Adrenal gland (tissue), 9 donors: ENCODE measurements at regions not wholly inside any gene's neighbourhood (a gene's known extent, or its start where the extent isn't known, plus 50 kb on each side); places are given as distances from the start of the nearest gene placed in this dataset.

Experiments
- DNase-seq, 7 donors: peaks; one replicate each; pipeline ENCODE4 v3.0.0-alpha.2; 2019 to 2020
- H3K27ac ChIP-seq, 5 donors: fragments of 200-600 bp; sonication (generic) in 4 of 5; 1 replicate in 3 of 5; 2 replicates in 2 of 5; pipeline versions ENCODE4 v1.5.1 to v1.8.0; 2016 to 2020; ENCODE audit warnings: mild to moderate bottlenecking in 1 of 5
- H3K27me3 ChIP-seq: fragments of 200-600 bp; 2 replicates; pipeline ENCODE4 v1.8.0; 2021
- H3K36me3 ChIP-seq, 2 donors: fragments of 200-600 bp; replicated peaks in 1 of 2; 1 replicate in 1 of 2; 2 replicates in 1 of 2; pipeline versions ENCODE4 v1.5.1 to v1.8.0; 2018 to 2022
- H3K4me1 ChIP-seq, 2 donors: fragments of 200-600 bp; replicated peaks in 1 of 2; 1 replicate in 1 of 2; 2 replicates in 1 of 2; pipeline versions ENCODE4 v1.5.1 to v1.8.0; 2018 to 2021
- H3K4me3 ChIP-seq, 4 donors: fragments of 200-600 bp; sonication (generic) in 3 of 4; one replicate each; pipeline ENCODE4 v1.5.1; 2016 to 2018
- H3K9me3 ChIP-seq, 3 donors: fragments of 200-600 bp; sonication (generic) in 1 of 3; replicated peaks in 1 of 3; 1 replicate in 2 of 3; 2 replicates in 1 of 3; pipeline versions ENCODE4 v1.5.1 to v1.8.0; 2016 to 2021
- POLR2A ChIP-seq, 2 donors: fragments of 450-650 bp; IDR thresholded peaks; one replicate each; pipeline ENCODE4 v1.6.1; 2017; ENCODE audit warnings: antibody characterized with exemption in 2 of 2, mild to moderate bottlenecking in 2 of 2, moderate library complexity in 1 of 2
- WGBS, 4 donors: extraction: QIAGEN DNeasy Blood & Tissue Kit in 2 of 4; methylation state at CpG; one replicate each; pipeline versions ENCODE4 v1.1.5 to v1.1.7; 2013 to 2017; 5-methylcytosine and 5-hydroxymethylcytosine counted together
- intact Hi-C, 2 donors: fragments of 100-400 bp; cut with DNase I; formaldehyde crosslinking; loops; one replicate each; pipeline versions ENCODE4 v1.14.1 to v1.15.0; 2022 to 2023
- TF ChIP-seq, protein P1 (sequence below), 6 experiments: fragments of 450-650 bp in 4 of 6; fragments of 200-600 bp in 2 of 6; sonication (generic) in 1 of 6; IDR thresholded peaks; 1 replicate in 5 of 6; 2 replicates in 1 of 6; pipeline versions ENCODE4 v1.5.1 to v1.8.0; 2016 to 2021; ENCODE audit warnings: antibody characterized with exemption in 6 of 6, mild to moderate bottlenecking in 2 of 6, moderate library complexity in 1 of 6
- donor health status: healthy with polysubstance abuse.
- donor health status: Bipolar disorder and iron deficiency.
- donor health status: DM: yes; HTN: yes; CAD: no.
- donor health status: DM: no; HTN: no; CAD: no.
- donor health status: DM: no; HTN: no; CAD: no.

GRCh38 chr7:93043385-93043985 lies 74.3 kb downstream of the SAMD9 start:
- TF ChIP-seq, protein P1, sequence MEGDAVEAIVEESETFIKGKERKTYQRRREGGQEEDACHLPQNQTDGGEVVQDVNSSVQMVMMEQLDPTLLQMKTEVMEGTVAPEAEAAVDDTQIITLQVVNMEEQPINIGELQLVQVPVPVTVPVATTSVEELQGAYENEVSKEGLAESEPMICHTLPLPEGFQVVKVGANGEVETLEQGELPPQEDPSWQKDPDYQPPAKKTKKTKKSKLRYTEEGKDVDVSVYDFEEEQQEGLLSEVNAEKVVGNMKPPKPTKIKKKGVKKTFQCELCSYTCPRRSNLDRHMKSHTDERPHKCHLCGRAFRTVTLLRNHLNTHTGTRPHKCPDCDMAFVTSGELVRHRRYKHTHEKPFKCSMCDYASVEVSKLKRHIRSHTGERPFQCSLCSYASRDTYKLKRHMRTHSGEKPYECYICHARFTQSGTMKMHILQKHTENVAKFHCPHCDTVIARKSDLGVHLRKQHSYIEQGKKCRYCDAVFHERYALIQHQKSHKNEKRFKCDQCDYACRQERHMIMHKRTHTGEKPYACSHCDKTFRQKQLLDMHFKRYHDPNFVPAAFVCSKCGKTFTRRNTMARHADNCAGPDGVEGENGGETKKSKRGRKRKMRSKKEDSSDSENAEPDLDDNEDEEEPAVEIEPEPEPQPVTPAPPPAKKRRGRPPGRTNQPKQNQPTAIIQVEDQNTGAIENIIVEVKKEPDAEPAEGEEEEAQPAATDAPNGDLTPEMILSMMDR (IDR thresholded peaks at IDR 0.05), result no peak
- 32 to 55% (median 41%) methylated on average over 5 to 28 of the region's 28 CpGs for WGBS, 4 donors
- no peaks in the 10 kb centered on the region for H3K36me3 ChIP-seq
- no peaks in the 10 kb centered on the region for H3K9me3 ChIP-seq
- no peak overlapping the region for H3K27ac ChIP-seq
- H3K27me3 ChIP-seq, result no peaks in the 10 kb centered on the region
- DNase-seq, result no peak
- no peak overlapping the region for H3K4me3 ChIP-seq
- intact Hi-C loops, result no loop called here
- no peaks in the 10 kb centered on the region for H3K4me1 ChIP-seq

- H3K36me3 ChIP-seq, result no peaks in the 10 kb centered on the region
- no peak overlapping the region for H3K4me3 ChIP-seq
- DNase-seq, result no peak
- no peak overlapping the region for H3K27ac ChIP-seq
- WGBS, 4 donors, result 82 to 95% (median 88%) methylated on average over 4 to 10 of the region's 10 CpGs
- no peaks in the 10 kb centered on the region for H3K4me1 ChIP-seq
- H3K9me3 ChIP-seq, result no peaks in the 10 kb centered on the region
- intact Hi-C loops, result no loop called here
- no peaks in the 10 kb centered on the region for H3K27me3 ChIP-seq
- TF ChIP-seq, protein P1 (IDR thresholded peaks at IDR 0.05), result no peak
- TF ChIP-seq POLR2A (IDR thresholded peaks at IDR 0.05), result no peak
Measured at GRCh38 chr7:93040355-93040754, 77.4 kb downstream of the SAMD9 start.

DNA sequence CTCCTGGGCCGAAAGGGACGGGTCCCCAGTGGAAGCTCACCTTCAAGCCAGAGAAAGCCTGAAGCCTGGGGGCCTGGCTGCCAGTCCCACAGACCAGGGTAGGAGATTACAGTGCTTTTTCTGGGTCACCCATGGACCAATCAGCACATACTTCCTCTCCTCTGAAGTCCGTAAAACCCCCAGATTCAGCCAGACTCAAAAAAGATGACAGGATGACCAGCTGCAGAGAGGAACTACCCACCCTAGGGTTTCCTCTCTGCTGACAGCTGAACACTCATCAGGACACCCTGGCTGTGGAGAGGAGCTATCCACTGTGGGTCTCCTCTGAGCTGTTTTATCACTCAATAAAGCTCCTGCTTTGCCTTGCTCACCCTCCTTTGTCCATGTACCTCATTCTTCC lies 78.0 kb downstream of the SAMD9 start:
- no peak overlapping the region for H3K4me3 ChIP-seq
- no peak overlapping the region for H3K27ac ChIP-seq
- TF ChIP-seq, protein P1 (IDR thresholded peaks at IDR 0.05), result no peak
- no peak for TF ChIP-seq POLR2A (IDR thresholded peaks at IDR 0.05)
- intact Hi-C loops, result no loop called here
- no peaks in the 10 kb centered on the region for H3K9me3 ChIP-seq
- 70 to 77% (median 76%) methylated on average over 2 to 3 of the region's 3 CpGs for WGBS, 4 donors
- no peaks in the 10 kb centered on the region for H3K27me3 ChIP-seq
- H3K4me1 ChIP-seq, result no peaks in the 10 kb centered on the region
- H3K36me3 ChIP-seq, result no peaks in the 10 kb centered on the region
- no peak for DNase-seq

GRCh38 chr7:93039282-93039681 lies 78.5 kb downstream of the SAMD9 start:
- Histone ChIP-seq H3K4me3 (no peak overlapping the region), H3K9me3 (no peaks in the 10 kb centered on the region), H3K36me3 (no peaks in the 10 kb centered on the region), H3K27me3 (no peaks in the 10 kb centered on the region), H3K4me1 (no peaks in the 10 kb centered on the region), H3K27ac (no peak overlapping the region)
- no peak for DNase-seq
- WGBS, 4 donors, result 79 to 94% (median 88%) methylated on average over 1 to 3 of the region's 3 CpGs
- intact Hi-C loops, result no loop called here
- TF ChIP-seq POLR2A (IDR thresholded peaks at IDR 0.05), result no peak
- TF ChIP-seq, protein P1 (IDR thresholded peaks at IDR 0.05), result no peak
